Endothelial cell of umbilical vein (primary cell): ENCODE measurements at regions not wholly inside any gene's neighbourhood (a gene's known extent, or its start where the extent isn't known, plus 50 kb on each side); places are given as distances from the start of the nearest gene placed in this dataset.

Experiments
- BruUV-seq: library from RNA; stranded (reverse); fragments of 400-500 nt; replicated peaks from 2 replicates; lab custom pipeline; 2021; lab: Mats Ljungman, UMichigan
- CTCF ChIA-PET: fragments of 300-600, 350-600 bp; sonication (Branson Sonifier 250); formaldehyde crosslinking; loops from one replicate; lab custom pipeline; 2021; ENCODE audit warnings: antibody characterized with exemption, inconsistent platforms; lab: Charles Lee
- POLR2A ChIA-PET: fragments of 300-600, 350-600 bp; sonication (Branson Sonifier 250); formaldehyde crosslinking; loops from one replicate; lab custom pipeline; 2021; ENCODE audit warnings: antibody characterized with exemption, inconsistent platforms; lab: Charles Lee
- DNase-seq: peaks from one replicate; pipeline ENCODE4 v3.0.0-alpha.2; 2011; ENCODE audit warnings: low read depth, low spot score
- FAIRE-seq: peaks from 2 replicates; lab custom pipeline; 2011; peaks lifted over from hg19 to GRCh38; lab: Jason Lieb, UNC
- H2AFZ ChIP-seq: 2 replicates; pipeline ENCODE4 v1.6.0; 2012; ENCODE audit warnings: low read depth, low read length, control low read depth, inconsistent platforms
- H3K27ac ChIP-seq: 2 replicates; pipeline ENCODE4 v1.5.1; 2011; ENCODE audit warnings: low read depth, mild to moderate bottlenecking, control low read depth, low read length, moderate library complexity; ENCODE audit not compliant: insufficient read depth
- H3K27me3 ChIP-seq, 2 experiments: 2 replicates each; pipeline versions ENCODE4 v1.6.0 to v1.6.1; 2011; ENCODE audit warnings: low read length in 2 of 2, mixed read lengths in 1 of 2; ENCODE audit not compliant: control insufficient read depth in 2 of 2, insufficient read depth in 2 of 2
- H3K36me3 ChIP-seq, 2 experiments: 2 replicates in 1 of 2; 3 replicates in 1 of 2; pipeline ENCODE4 v1.5.1; 2011; ENCODE audit warnings: low read length in 2 of 2, mild to moderate bottlenecking in 1 of 2, moderate library complexity in 1 of 2; ENCODE audit not compliant: control insufficient read depth in 2 of 2, insufficient read depth in 2 of 2; ENCODE audit errors: extremely low read depth in 1 of 2
- H3K4me1 ChIP-seq: 3 replicates; pipeline ENCODE4 v1.5.1; 2011; ENCODE audit warnings: mild to moderate bottlenecking, low read length; ENCODE audit not compliant: control insufficient read depth, insufficient read depth; ENCODE audit errors: extremely low read depth
- H3K4me2 ChIP-seq: 2 replicates; pipeline ENCODE4 v1.6.1; 2011; ENCODE audit warnings: low read length, control low read depth, mixed read lengths; ENCODE audit not compliant: insufficient read depth
- H3K4me3 ChIP-seq, 3 experiments: fragments of 200-600 bp in 1 of 3; sonication (generic), shearing (Covaris generic) in 1 of 3; replicated peaks in 1 of 3; 2 replicates each; pipeline ENCODE4 v1.5.1; 2011 to 2016; ENCODE audit warnings: control low read depth in 3 of 3, low read length in 3 of 3, mild to moderate bottlenecking in 2 of 3, inconsistent platforms in 1 of 3, low read depth in 1 of 3, moderate library complexity in 1 of 3; ENCODE audit not compliant: insufficient read depth in 1 of 3
- H3K79me2 ChIP-seq: 2 replicates; pipeline ENCODE4 v1.6.0; 2012; ENCODE audit warnings: low read length, inconsistent platforms; ENCODE audit not compliant: control insufficient read depth, insufficient read depth
- H3K9ac ChIP-seq: replicated peaks from 2 replicates; pipeline ENCODE3; 2011; ENCODE audit warnings: low read length, control low read depth; ENCODE audit not compliant: insufficient read depth; ENCODE audit errors: extremely low read depth
- H3K9me1 ChIP-seq: replicated peaks from 3 replicates; pipeline ENCODE4 v1.6.0; 2011; ENCODE audit warnings: mild to moderate bottlenecking, low read length; ENCODE audit not compliant: control insufficient read depth, insufficient read depth; ENCODE audit errors: extremely low read depth
- H3K9me3 ChIP-seq: replicated peaks from 2 replicates; pipeline ENCODE4 v1.5.1; 2012; ENCODE audit warnings: low read length, inconsistent platforms; ENCODE audit not compliant: control insufficient read depth, insufficient read depth
- H4K20me1 ChIP-seq: replicated peaks from 2 replicates; pipeline ENCODE3; 2011; ENCODE audit warnings: mild to moderate bottlenecking, low read length; ENCODE audit not compliant: control insufficient read depth, insufficient read depth; ENCODE audit errors: extremely low read depth
- EZH2 ChIP-seq: IDR thresholded peaks from 2 replicates; pipeline ENCODE4 v1.6.1; 2012; ENCODE audit warnings: borderline replicate concordance, low read depth, mild to moderate bottlenecking, moderate library complexity, low read length, inconsistent platforms; ENCODE audit not compliant: severe bottlenecking
- FOS ChIP-seq: IDR thresholded peaks from 2 replicates; pipeline ENCODE4 v1.6.1; 2011; ENCODE audit warnings: mild to moderate bottlenecking, low read length, moderate library complexity, borderline replicate concordance; ENCODE audit not compliant: insufficient read depth
- GATA2 ChIP-seq: IDR thresholded peaks from 2 replicates; pipeline ENCODE4 v1.7.0; 2011; ENCODE audit warnings: low read depth, mild to moderate bottlenecking, moderate library complexity, mixed read lengths, low read length; ENCODE audit not compliant: insufficient read length, insufficient read depth
- JUN ChIP-seq: IDR thresholded peaks from 2 replicates; pipeline ENCODE4 v1.6.1; 2011; ENCODE audit warnings: borderline replicate concordance, low read depth; ENCODE audit not compliant: insufficient read length, insufficient read depth
- MAX ChIP-seq: IDR thresholded peaks from 2 replicates; pipeline ENCODE4 v1.6.1; 2011; ENCODE audit not compliant: insufficient read depth, insufficient read length
- MYC ChIP-seq: IDR thresholded peaks from one replicate; pipeline ENCODE4 v1.6.1; 2011; ENCODE audit warnings: mild to moderate bottlenecking, low read depth, low read length
- POLR2A ChIP-seq: IDR thresholded peaks from 2 replicates; pipeline ENCODE4 v1.6.1; 2012; ENCODE audit warnings: low read depth, mild to moderate bottlenecking, control low read depth, low read length
- POLR2AphosphoS5 ChIP-seq: IDR thresholded peaks from 2 replicates; pipeline ENCODE4 v1.6.1; 2012; ENCODE audit warnings: low read depth, mild to moderate bottlenecking, control low read depth, low read length, moderate library complexity; ENCODE audit not compliant: insufficient read depth
- dilution Hi-C: fragments of 300-500 bp; cut with MboI; formaldehyde crosslinking; loops from one replicate; pipeline ENCODE4 v1.15.0; 2019; ENCODE audit warnings: low sequenced_read_pairs; ENCODE audit not compliant: extremely low pct_ligation_motif_present
- intact Hi-C: fragments of 100-400 bp; cut with micrococcal nuclease; formaldehyde crosslinking; loops from one replicate; pipeline ENCODE4 v1.10.0; 2022
- TF ChIP-seq, protein P1 (sequence below), 2 donors: IDR thresholded peaks; 1 replicate in 1 of 2; 2 replicates in 1 of 2; pipeline ENCODE4 v1.5.1; 2011; ENCODE audit warnings: low read length in 2 of 2, mild to moderate bottlenecking in 2 of 2, moderate library complexity in 2 of 2, control low read depth in 1 of 2, inconsistent platforms in 1 of 2, low read depth in 1 of 2; ENCODE audit not compliant: insufficient read depth in 1 of 2; ENCODE audit errors: extremely low read depth in 1 of 2

GRCh38 chr2:204032301-204032700 lies 95.7 kb downstream of the ICOS start:
- no peak for FAIRE-seq
- DNase-seq = no peak
- dilution Hi-C loops = no loop called here
- H3K27me3 ChIP-seq = peaks cover 0 to under 1% of the 10 kb centered on the region in 2 experiments
- no peaks in the 10 kb centered on the region for H4K20me1 ChIP-seq
- no peaks in the 10 kb centered on the region for H3K79me2 ChIP-seq
- no peak overlapping the region for H3K27ac ChIP-seq
- no peaks in the 10 kb centered on the region for H3K9me3 ChIP-seq
- ChIA-PET CTCF (interaction anchor here (0.7 to 2.6 kb wide), 4 partner anchors 13 to 1916 kb away, joined by 3 to 6 read pairs (median 4); no protein-coding TSS in a partner anchor), POLR2A (no interaction called here)
- H3K4me2 ChIP-seq = no peak overlapping the region
- H3K4me1 ChIP-seq = peaks cover 12% of the 10 kb centered on the region
- no TSS peak for BruUV-seq
- TF ChIP-seq MYC (no peak), MAX (no peak), JUN (no peak), POLR2AphosphoS5 (no peak), POLR2A (no peak), FOS (no peak), EZH2 (no peak), GATA2 (no peak)
- TF ChIP-seq, protein P1, sequence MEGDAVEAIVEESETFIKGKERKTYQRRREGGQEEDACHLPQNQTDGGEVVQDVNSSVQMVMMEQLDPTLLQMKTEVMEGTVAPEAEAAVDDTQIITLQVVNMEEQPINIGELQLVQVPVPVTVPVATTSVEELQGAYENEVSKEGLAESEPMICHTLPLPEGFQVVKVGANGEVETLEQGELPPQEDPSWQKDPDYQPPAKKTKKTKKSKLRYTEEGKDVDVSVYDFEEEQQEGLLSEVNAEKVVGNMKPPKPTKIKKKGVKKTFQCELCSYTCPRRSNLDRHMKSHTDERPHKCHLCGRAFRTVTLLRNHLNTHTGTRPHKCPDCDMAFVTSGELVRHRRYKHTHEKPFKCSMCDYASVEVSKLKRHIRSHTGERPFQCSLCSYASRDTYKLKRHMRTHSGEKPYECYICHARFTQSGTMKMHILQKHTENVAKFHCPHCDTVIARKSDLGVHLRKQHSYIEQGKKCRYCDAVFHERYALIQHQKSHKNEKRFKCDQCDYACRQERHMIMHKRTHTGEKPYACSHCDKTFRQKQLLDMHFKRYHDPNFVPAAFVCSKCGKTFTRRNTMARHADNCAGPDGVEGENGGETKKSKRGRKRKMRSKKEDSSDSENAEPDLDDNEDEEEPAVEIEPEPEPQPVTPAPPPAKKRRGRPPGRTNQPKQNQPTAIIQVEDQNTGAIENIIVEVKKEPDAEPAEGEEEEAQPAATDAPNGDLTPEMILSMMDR (IDR thresholded peaks at IDR 0.05; ENCODE audit: extremely low read depth in 1 of 2, insufficient read depth in 1 of 2, low read depth in 1 of 2, low read length in 2 of 2) = no peak
- intact Hi-C loops = no loop called here
- H3K9ac ChIP-seq = no peak overlapping the region
- H3K36me3 ChIP-seq = no peaks in the 10 kb centered on the region
- H3K4me3 ChIP-seq = no peak overlapping the region
- H3K9me1 ChIP-seq = no peaks in the 10 kb centered on the region
- no peak overlapping the region for H2AFZ ChIP-seq
